Brain pericyte (primary cell): ENCODE measurements at regions not wholly inside any gene's neighbourhood (a gene's known extent, or its start where the extent isn't known, plus 50 kb on each side); places are given as distances from the start of the nearest gene placed in this dataset.
"Not testable (repeated sequence)": the region's sequence is repeated elsewhere in the genome, so short reads cannot be mapped to it uniquely, and the experiment has no call there.

Experiments
- DNase-seq: peaks from one replicate; pipeline ENCODE4 v3.0.0-alpha.2; 2012; ENCODE audit warnings: low read depth, low spot score

GRCh38 chr12:105641749-105642148 lies 311.3 kb downstream of the C12orf75 start:
- no peak for DNase-seq

- DNase-seq: no peak
These were observed 314.3 kb downstream of the C12orf75 start for GRCh38 chr12:105644770-105645169.

- no peak for DNase-seq
These were observed 324.1 kb downstream of the C12orf75 start for GRCh38 chr12:105654606-105655005.

- DNase-seq: no peak
These were observed 327.9 kb downstream of the C12orf75 start for GRCh38 chr12:105658389-105658788.

- no peak for DNase-seq
These were observed 329.0 kb downstream of the C12orf75 start for GRCh38 chr12:105659355-105660075.

- not testable (repeated sequence) for DNase-seq
These were observed 334.3 kb downstream of the C12orf75 start for GRCh38 chr12:105664765-105665164.

GRCh38 chr12:105665366-105665765 lies 334.9 kb downstream of the C12orf75 start:
- no peak for DNase-seq

GRCh38 chr12:105667973-105668743 lies 337.7 kb downstream of the C12orf75 start:
- no peak for DNase-seq

- no peak for DNase-seq
These were observed 340.2 kb downstream of the C12orf75 start for GRCh38 chr12:105670672-105671071.

GRCh38 chr12:105671720-105672119 lies 341.2 kb downstream of the C12orf75 start:
- no peak for DNase-seq

- no peak for DNase-seq
These were observed 341.9 kb downstream of the C12orf75 start for GRCh38 chr12:105672121-105672975.

- no peak for DNase-seq
These were observed 344.6 kb downstream of the C12orf75 start for GRCh38 chr12:105674871-105675699.

- DNase-seq: no peak
These were observed 346.2 kb downstream of the C12orf75 start for GRCh38 chr12:105676694-105677093.

- no peak for DNase-seq
These were observed 347.2 kb downstream of the C12orf75 start for GRCh38 chr12:105677672-105678071.

GRCh38 chr12:105679982-105680381 lies 349.5 kb downstream of the C12orf75 start:
- no peak for DNase-seq

- DNase-seq: no peak
These were observed 350.9 kb downstream of the C12orf75 start for GRCh38 chr12:105681341-105681740.

- not testable (repeated sequence) for DNase-seq
These were observed 352.3 kb downstream of the C12orf75 start for GRCh38 chr12:105682821-105683220.

- DNase-seq: not testable (repeated sequence)
These were observed 353.3 kb downstream of the C12orf75 start for GRCh38 chr12:105683836-105684235.

GRCh38 chr12:105698075-105698474 lies 367.6 kb downstream of the C12orf75 start:
- DNase-seq: no peak

GRCh38 chr12:105699209-105699608 lies 368.7 kb downstream of the C12orf75 start:
- no peak for DNase-seq

GRCh38 chr12:105704787-105705186 lies 374.3 kb downstream of the C12orf75 start:
- DNase-seq: no peak
